Testis (tissue), 2 donors: ENCODE measurements at regions not wholly inside any gene's neighbourhood (a gene's known extent, or its start where the extent isn't known, plus 50 kb on each side); places are given as distances from the start of the nearest gene placed in this dataset.
"Not testable (repeated sequence)": the region's sequence is repeated elsewhere in the genome, so short reads cannot be mapped to it uniquely, and the experiment has no call there.

ENCODE experiments used
- DNase-seq: peaks from one replicate; pipeline ENCODE4 v3.0.0-alpha.2; 2019
- H3K27ac ChIP-seq, 2 donors: fragments of 200-600 bp; sonication (generic); one replicate each; pipeline ENCODE4 v1.5.1; 2019
- H3K27me3 ChIP-seq: fragments of 200-600 bp; sonication (generic); one replicate; pipeline ENCODE4 v1.5.1; 2019
- H3K36me3 ChIP-seq: fragments of 200-600 bp; sonication (generic); one replicate; pipeline ENCODE4 v1.5.1; 2017; ENCODE audit warnings: low read depth; ENCODE audit errors: missing control alignments
- H3K4me1 ChIP-seq: fragments of 200-600 bp; sonication (generic); one replicate; pipeline ENCODE4 v1.5.1; 2019
- H3K4me3 ChIP-seq, 2 donors: fragments of 200-600 bp; sonication (generic); one replicate each; pipeline ENCODE4 v1.5.1; 2017 to 2019
- H3K9me3 ChIP-seq: fragments of 200-600 bp; sonication (generic); one replicate; pipeline ENCODE4 v1.5.1; 2017
- POLR2A ChIP-seq: fragments of 450-650 bp; IDR thresholded peaks from one replicate; pipeline ENCODE4 v1.6.1; 2017; ENCODE audit warnings: antibody characterized with exemption, mild to moderate bottlenecking, moderate library complexity
- WGBS, 2 donors: methylation state at CpG; one replicate each; pipeline ENCODE4 v1.1.5; 2018; 5-methylcytosine and 5-hydroxymethylcytosine counted together
- intact Hi-C: fragments of 100-400 bp; cut with DNase I; formaldehyde crosslinking; loops from one replicate; pipeline ENCODE4 v1.15.1; 2023; ENCODE audit warnings: low total_unique reads
- TF ChIP-seq, protein P1 (sequence below), 3 experiments: fragments of 450-650 bp in 2 of 3; fragments of 200-600 bp in 1 of 3; sonication (generic) in 1 of 3; IDR thresholded peaks; one replicate each; pipeline ENCODE4 v1.5.1; 2016 to 2019; ENCODE audit warnings: antibody characterized with exemption in 3 of 3, mild to moderate bottlenecking in 2 of 3, moderate library complexity in 1 of 3

DNA sequence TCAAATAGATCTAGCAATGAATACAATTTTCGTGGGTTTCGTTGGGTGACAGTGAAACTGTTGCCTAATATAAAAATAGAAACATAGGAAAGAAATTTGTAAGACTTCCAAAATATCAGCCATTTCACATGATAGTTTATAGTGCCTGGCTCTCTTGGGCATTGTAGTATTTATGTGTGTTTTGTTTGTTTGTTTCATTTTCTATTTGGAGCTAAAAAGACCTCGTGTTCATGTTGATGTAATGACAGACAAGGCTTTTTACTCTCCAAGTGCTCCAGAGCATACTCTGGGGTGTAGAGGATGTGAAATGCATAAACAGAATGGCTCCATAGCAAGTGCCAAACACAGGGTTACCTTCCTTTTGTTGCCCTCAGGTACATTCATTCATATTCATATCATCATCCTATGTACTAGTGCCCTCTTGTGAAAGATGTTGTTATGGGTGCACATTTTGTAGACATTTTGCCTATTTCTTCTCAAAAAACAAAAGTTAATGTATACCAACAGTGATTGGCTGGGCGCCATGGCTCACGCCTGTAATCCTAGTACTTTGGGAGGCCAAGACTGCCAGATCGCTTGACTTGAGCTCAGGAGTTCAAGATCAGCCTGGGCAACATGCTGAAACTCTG, 100.7 kb upstream of the AMOT start:
- no peak overlapping the region for H3K27ac ChIP-seq
- H3K4me1 ChIP-seq = no peaks in the 10 kb centered on the region
- 45 to 49% methylated on average over 6 of the region's 6 CpGs for WGBS, 2 donors
- intact Hi-C loops = no loop called here
- no peaks in the 10 kb centered on the region for H3K9me3 ChIP-seq
- DNase-seq = no peak
- no peak overlapping the region for H3K4me3 ChIP-seq
- no peaks in the 10 kb centered on the region for H3K36me3 ChIP-seq
- TF ChIP-seq POLR2A = no peak
- TF ChIP-seq, protein P1, sequence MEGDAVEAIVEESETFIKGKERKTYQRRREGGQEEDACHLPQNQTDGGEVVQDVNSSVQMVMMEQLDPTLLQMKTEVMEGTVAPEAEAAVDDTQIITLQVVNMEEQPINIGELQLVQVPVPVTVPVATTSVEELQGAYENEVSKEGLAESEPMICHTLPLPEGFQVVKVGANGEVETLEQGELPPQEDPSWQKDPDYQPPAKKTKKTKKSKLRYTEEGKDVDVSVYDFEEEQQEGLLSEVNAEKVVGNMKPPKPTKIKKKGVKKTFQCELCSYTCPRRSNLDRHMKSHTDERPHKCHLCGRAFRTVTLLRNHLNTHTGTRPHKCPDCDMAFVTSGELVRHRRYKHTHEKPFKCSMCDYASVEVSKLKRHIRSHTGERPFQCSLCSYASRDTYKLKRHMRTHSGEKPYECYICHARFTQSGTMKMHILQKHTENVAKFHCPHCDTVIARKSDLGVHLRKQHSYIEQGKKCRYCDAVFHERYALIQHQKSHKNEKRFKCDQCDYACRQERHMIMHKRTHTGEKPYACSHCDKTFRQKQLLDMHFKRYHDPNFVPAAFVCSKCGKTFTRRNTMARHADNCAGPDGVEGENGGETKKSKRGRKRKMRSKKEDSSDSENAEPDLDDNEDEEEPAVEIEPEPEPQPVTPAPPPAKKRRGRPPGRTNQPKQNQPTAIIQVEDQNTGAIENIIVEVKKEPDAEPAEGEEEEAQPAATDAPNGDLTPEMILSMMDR (IDR thresholded peaks at IDR 0.05) = no peak
- H3K27me3 ChIP-seq = no peaks in the 10 kb centered on the region

DNA sequence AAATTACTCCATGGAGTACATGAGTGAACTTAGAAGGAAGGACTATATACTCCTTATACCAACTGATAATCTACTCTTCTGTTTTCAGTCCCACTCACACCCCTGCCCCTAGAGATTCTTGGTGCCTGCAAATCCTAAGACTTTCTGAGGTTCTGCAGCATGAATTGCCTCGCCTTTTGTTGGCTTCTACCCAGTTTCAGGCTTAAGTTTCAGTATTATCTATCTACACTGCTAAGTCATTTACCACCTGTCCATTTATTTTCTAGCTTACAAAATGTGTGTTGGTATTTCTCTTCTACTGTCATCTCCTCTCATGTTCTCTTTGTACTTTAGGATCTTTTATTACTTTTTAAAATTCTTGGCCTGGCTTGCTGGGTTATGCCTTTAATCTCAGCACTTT, 94.4 kb upstream of the AMOT start:
- Histone ChIP-seq H3K4me1 (no peaks in the 10 kb centered on the region), H3K9me3 (no peaks in the 10 kb centered on the region), H3K27ac (no peak overlapping the region), H3K36me3 (no peaks in the 10 kb centered on the region), H3K27me3 (no peaks in the 10 kb centered on the region), H3K4me3 (no peak overlapping the region)
- TF ChIP-seq, protein P1 (IDR thresholded peaks at IDR 0.05) = no peak
- no peak for TF ChIP-seq POLR2A
- whole genome bisulfite sequencing, 2 donors = 82 to 93% methylated on average over 1 of the region's 1 CpG
- DNase-seq = no peak
- intact Hi-C loops = no loop called here

DNA sequence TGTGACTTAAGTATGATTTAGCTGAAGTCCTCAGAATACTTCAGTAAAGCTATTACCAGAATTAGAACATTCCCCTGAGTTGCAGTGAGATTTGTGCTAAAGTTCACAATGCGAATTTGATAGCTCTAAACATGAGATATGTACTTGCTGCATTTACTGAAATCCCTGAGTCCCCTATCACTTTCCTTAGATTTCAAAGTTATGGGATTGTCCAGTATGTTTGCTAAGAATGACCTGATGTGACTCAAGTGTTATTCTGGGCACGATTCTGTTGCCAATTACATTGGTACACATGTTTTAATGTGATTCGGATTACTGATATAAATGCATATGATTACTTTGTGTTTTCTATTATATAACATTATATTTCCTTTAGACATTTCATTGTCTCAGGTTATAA, 91.3 kb upstream of the AMOT start:
- no peaks in the 10 kb centered on the region for H3K36me3 ChIP-seq
- no peak overlapping the region for H3K27ac ChIP-seq
- WGBS, 2 donors = 92 to 93% methylated on average over 3 of the region's 3 CpGs
- no peak for DNase-seq
- no peaks in the 10 kb centered on the region for H3K27me3 ChIP-seq
- no peak overlapping the region for H3K4me3 ChIP-seq
- TF ChIP-seq POLR2A = no peak
- TF ChIP-seq, protein P1 (IDR thresholded peaks at IDR 0.05) = no peak
- intact Hi-C loops = no loop called here
- no peaks in the 10 kb centered on the region for H3K4me1 ChIP-seq
- H3K9me3 ChIP-seq = no peaks in the 10 kb centered on the region

DNA sequence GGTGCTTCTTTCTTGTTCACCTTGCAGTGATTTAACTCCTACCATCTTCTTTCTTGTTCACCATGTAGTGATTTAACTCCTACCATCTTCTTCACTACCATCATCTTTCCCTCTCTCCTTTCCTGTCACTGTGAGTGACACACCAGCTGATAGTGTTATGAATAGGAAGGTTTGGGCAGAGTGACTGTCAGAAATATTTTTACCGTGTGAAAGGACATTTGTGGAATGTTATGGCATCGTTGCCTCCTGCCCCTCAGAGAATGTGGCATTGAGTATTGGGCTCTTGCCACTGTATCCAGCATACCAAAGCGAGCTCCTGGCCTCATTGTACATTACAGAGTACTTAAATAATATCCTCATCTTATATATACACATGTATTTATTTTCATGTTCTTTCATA, 90.8 kb upstream of the AMOT start:
- Histone ChIP-seq H3K27me3 (no peaks in the 10 kb centered on the region), H3K36me3 (no peaks in the 10 kb centered on the region), H3K27ac (no peak overlapping the region), H3K4me1 (no peaks in the 10 kb centered on the region), H3K4me3 (no peak overlapping the region), H3K9me3 (no peaks in the 10 kb centered on the region)
- no peak for TF ChIP-seq POLR2A
- TF ChIP-seq, protein P1 (IDR thresholded peaks at IDR 0.05) = no peak
- intact Hi-C loops = no loop called here
- DNase-seq = no peak
- 84 to 86% methylated on average over 3 of the region's 3 CpGs for WGBS, 2 donors

DNA sequence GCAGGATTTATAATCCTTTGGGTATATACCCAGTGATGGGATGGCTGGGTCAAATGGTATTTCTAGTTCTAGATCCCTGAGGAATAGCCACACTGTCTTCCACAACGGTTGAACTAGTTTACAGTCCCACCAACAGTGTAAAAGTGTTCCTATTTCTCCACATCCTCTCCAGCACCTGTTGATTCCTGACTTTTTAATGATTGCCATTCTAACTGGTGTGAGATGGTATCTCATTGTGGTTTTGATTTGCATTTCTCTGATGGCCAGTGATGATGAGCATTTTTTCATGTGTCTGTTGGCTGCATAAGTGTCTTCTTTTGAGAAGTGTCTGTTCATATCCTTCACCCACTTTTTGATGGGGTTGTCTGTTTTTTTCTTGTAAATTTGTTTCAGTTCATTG, 82.8 kb upstream of the AMOT start:
- intact Hi-C loops, H3K4me3 ChIP-seq, H3K27me3 ChIP-seq, DNase-seq, H3K9me3 ChIP-seq, H3K36me3 ChIP-seq, H3K27ac ChIP-seq, H3K4me1 ChIP-seq: not testable (repeated sequence)
- WGBS, 2 donors = 80 to 93% methylated on average over 1 of the region's 1 CpG
